GM23338 (cell line): ENCODE measurements at regions not wholly inside any gene's neighbourhood (a gene's known extent, or its start where the extent isn't known, plus 50 kb on each side); places are given as distances from the start of the nearest gene placed in this dataset.
A peak's percentile ranks its signal among the peaks of the same experiment; 100 is the strongest.
"Not testable (repeated sequence)": the region's sequence is repeated elsewhere in the genome, so short reads cannot be mapped to it uniquely, and the experiment has no call there.

Experiments
- ATAC-seq: fragments of 200-7000 bp; cut with Tn5 transposase; 3 replicates; pipeline ENCODE4 v1.9.1; 2020
- DNase-seq: peaks from one replicate; pipeline ENCODE4 v3.0.0-alpha.2; 2015; ENCODE audit warnings: low spot score
- H2AFZ ChIP-seq: fragments of 200-600 bp; sonication (generic); 2 replicates; pipeline ENCODE4 v1.8.0; 2016; ENCODE audit warnings: antibody characterized with exemption, mild to moderate bottlenecking, moderate library complexity
- H3F3A ChIP-seq: fragments of 200-600 bp; sonication (generic); replicated peaks from 2 replicates; pipeline ENCODE4 v1.8.0; 2017; ENCODE audit warnings: antibody characterized with exemption, mixed run types, low read depth
- H3K27ac ChIP-seq: fragments of 200-600 bp; sonication (generic); 2 replicates; pipeline ENCODE4 v1.6.1; 2016; ENCODE audit warnings: low read depth
- H3K27me3 ChIP-seq: fragments of 200-600 bp; sonication (generic); 2 replicates; pipeline ENCODE4 v1.8.0; 2016; ENCODE audit warnings: mild to moderate bottlenecking, mixed run types, moderate library complexity; ENCODE audit not compliant: insufficient read depth
- H3K36me3 ChIP-seq: fragments of 200-600 bp; sonication (generic); 2 replicates; pipeline ENCODE4 v1.8.0; 2016; ENCODE audit warnings: mild to moderate bottlenecking; ENCODE audit not compliant: insufficient read depth
- H3K4me1 ChIP-seq: fragments of 200-600 bp; sonication (generic); 2 replicates; pipeline ENCODE4 v1.8.0; 2016; ENCODE audit warnings: mild to moderate bottlenecking, moderate library complexity; ENCODE audit not compliant: insufficient read depth
- H3K4me2 ChIP-seq: fragments of 200-600 bp; sonication (generic); 2 replicates; pipeline ENCODE4 v1.7.1; 2017; ENCODE audit warnings: mixed run types
- H3K4me3 ChIP-seq: fragments of 200-600 bp; sonication (generic); 2 replicates; pipeline ENCODE4 v1.6.1; 2016; ENCODE audit warnings: mixed run types
- H3K79me2 ChIP-seq: fragments of 200-600 bp; sonication (generic); replicated peaks from 2 replicates; pipeline ENCODE4 v1.8.0; 2017; ENCODE audit warnings: mild to moderate bottlenecking; ENCODE audit not compliant: insufficient read depth
- H3K9me2 ChIP-seq: fragments of 200-600 bp; sonication (generic); 2 replicates; pipeline ENCODE4 v1.8.0; 2017; ENCODE audit not compliant: insufficient read depth
- H4K20me1 ChIP-seq: fragments of 200-600 bp; sonication (generic); replicated peaks from 2 replicates; pipeline ENCODE4 v1.8.0; 2017; ENCODE audit warnings: mild to moderate bottlenecking; ENCODE audit not compliant: insufficient read depth
- H3K27ac Mint-ChIP-seq: 2 replicates; pipeline ENCODE4 v1.8.0; 2020; ENCODE audit warnings: inconsistent platforms, mild to moderate bottlenecking, moderate library complexity, mixed read lengths
- H3K27me3 Mint-ChIP-seq: 3 replicates; pipeline ENCODE4 v1.8.0; 2022; ENCODE audit warnings: low read depth, mild to moderate bottlenecking, moderate library complexity, mixed read lengths, inconsistent platforms; ENCODE audit not compliant: insufficient read depth, poor library complexity
- H3K36me3 Mint-ChIP-seq: 3 replicates; pipeline ENCODE4 v1.8.0; 2021; ENCODE audit warnings: low read depth, mild to moderate bottlenecking, inconsistent platforms, moderate library complexity, mixed read lengths
- H3K4me1 Mint-ChIP-seq: 3 replicates; pipeline ENCODE4 v1.8.0; 2020; ENCODE audit warnings: mild to moderate bottlenecking, inconsistent platforms, mixed read lengths
- H3K4me3 Mint-ChIP-seq: 3 replicates; pipeline ENCODE4 v1.8.0; 2021; ENCODE audit warnings: moderate library complexity, mild to moderate bottlenecking, inconsistent platforms, mixed read lengths
- H3K9me3 Mint-ChIP-seq: 3 replicates; pipeline ENCODE4 v1.8.0; 2020; ENCODE audit warnings: moderate library complexity, mild to moderate bottlenecking, inconsistent platforms, mixed read lengths
- CREB1 ChIP-seq: fragments of 250-450 bp; sonication (Bioruptor Pico); IDR thresholded peaks from 2 replicates; pipeline ENCODE4 v1.5.0; 2020; ENCODE audit warnings: low read depth, mild to moderate bottlenecking, moderate library complexity
- ZNF114 ChIP-seq: fragments of 250-450 bp; sonication (Bioruptor Pico); IDR thresholded peaks from 2 replicates; pipeline ENCODE4 v1.5.0; 2020; ENCODE audit warnings: mild to moderate bottlenecking, moderate library complexity
- ZNF462 ChIP-seq: fragments of 250-450 bp; sonication (Bioruptor Pico); IDR thresholded peaks from 2 replicates; pipeline ENCODE4 v1.5.0; 2020; ENCODE audit warnings: mild to moderate bottlenecking, moderate library complexity

- not testable (repeated sequence) for H4K20me1 ChIP-seq, H3K4me1 Mint-ChIP-seq, H2AFZ ChIP-seq, H3K9me3 Mint-ChIP-seq, ATAC-seq, H3K4me3 Mint-ChIP-seq, H3K27me3 ChIP-seq, H3K36me3 ChIP-seq, H3K79me2 ChIP-seq, H3K27me3 Mint-ChIP-seq, DNase-seq, H3K36me3 Mint-ChIP-seq, H3K27ac ChIP-seq, H3K4me2 ChIP-seq, H3K27ac Mint-ChIP-seq, H3K9me2 ChIP-seq, H3F3A ChIP-seq, H3K4me3 ChIP-seq, H3K4me1 ChIP-seq
Measured at GRCh38 chr22:23464796-23465195, 115.3 kb downstream of the IGLL1 start.

GRCh38 chr22:23460517-23461031, 119.5 kb downstream of the IGLL1 start:
- not testable (repeated sequence) for H3K4me3 Mint-ChIP-seq, H3F3A ChIP-seq, H3K36me3 Mint-ChIP-seq, H3K79me2 ChIP-seq, DNase-seq, H3K27me3 Mint-ChIP-seq, H3K4me3 ChIP-seq, H3K27me3 ChIP-seq, H3K4me1 ChIP-seq, H3K4me1 Mint-ChIP-seq, H3K36me3 ChIP-seq, H3K4me2 ChIP-seq, H2AFZ ChIP-seq, H3K27ac Mint-ChIP-seq, H3K9me2 ChIP-seq, H3K9me3 Mint-ChIP-seq, H4K20me1 ChIP-seq, H3K27ac ChIP-seq
- peak; percentile 69 for ATAC-seq

GRCh38 chr22:23459645-23460516, 120.2 kb downstream of the IGLL1 start:
- H3K4me3 Mint-ChIP-seq, H3F3A ChIP-seq: not testable (repeated sequence)

GRCh38 chr22:23458663-23459541, 121.2 kb downstream of the IGLL1 start:
- H3K4me1 Mint-ChIP-seq = peaks cover 7% of the 10 kb centered on the region
- H3K36me3 Mint-ChIP-seq = no peaks in the 10 kb centered on the region
- H3K9me3 Mint-ChIP-seq = no peaks in the 10 kb centered on the region
- peaks cover 4% of the 10 kb centered on the region for H3K27me3 Mint-ChIP-seq
- no peak overlapping the region for H3K27ac ChIP-seq
- no peak overlapping the region for H3K4me2 ChIP-seq
- H3K27me3 ChIP-seq = no peaks in the 10 kb centered on the region
- H3K27ac Mint-ChIP-seq = no peak overlapping the region
- no peaks in the 10 kb centered on the region for H4K20me1 ChIP-seq
- no peak overlapping the region for H2AFZ ChIP-seq
- DNase-seq (no peak), ATAC-seq (peak; percentile 34)
- H3K4me1 ChIP-seq = no peaks in the 10 kb centered on the region
- H3K4me3 Mint-ChIP-seq = no peak overlapping the region
- no peaks in the 10 kb centered on the region for H3K9me2 ChIP-seq
- no peaks in the 10 kb centered on the region for H3K36me3 ChIP-seq
- no peak overlapping the region for H3K4me3 ChIP-seq
- H3F3A ChIP-seq = no peaks in the 10 kb centered on the region
- no peaks in the 10 kb centered on the region for H3K79me2 ChIP-seq
- no peak for TF ChIP-seq ZNF114 (CRISPR knock-in tag)
- no peak for TF ChIP-seq CREB1
- no peak for TF ChIP-seq ZNF462

More at GRCh38 chr22:23459645-23460516, 120.2 kb downstream of the IGLL1 start:
- peak; percentile 38 for ATAC-seq
- not testable (repeated sequence) for DNase-seq, H3K4me2 ChIP-seq, H3K36me3 ChIP-seq, H3K27me3 Mint-ChIP-seq, H3K36me3 Mint-ChIP-seq, H3K79me2 ChIP-seq, H3K27ac Mint-ChIP-seq, H2AFZ ChIP-seq, H4K20me1 ChIP-seq, H3K27me3 ChIP-seq, H3K4me1 ChIP-seq, H3K9me2 ChIP-seq, H3K27ac ChIP-seq, H3K4me3 ChIP-seq, H3K9me3 Mint-ChIP-seq, H3K4me1 Mint-ChIP-seq
